ENCODE measurements at regions not wholly inside any gene's neighbourhood (a gene's known extent, or its start where the extent isn't known, plus 50 kb on each side); places are given as distances from the start of the nearest gene placed in this dataset.

DNA sequence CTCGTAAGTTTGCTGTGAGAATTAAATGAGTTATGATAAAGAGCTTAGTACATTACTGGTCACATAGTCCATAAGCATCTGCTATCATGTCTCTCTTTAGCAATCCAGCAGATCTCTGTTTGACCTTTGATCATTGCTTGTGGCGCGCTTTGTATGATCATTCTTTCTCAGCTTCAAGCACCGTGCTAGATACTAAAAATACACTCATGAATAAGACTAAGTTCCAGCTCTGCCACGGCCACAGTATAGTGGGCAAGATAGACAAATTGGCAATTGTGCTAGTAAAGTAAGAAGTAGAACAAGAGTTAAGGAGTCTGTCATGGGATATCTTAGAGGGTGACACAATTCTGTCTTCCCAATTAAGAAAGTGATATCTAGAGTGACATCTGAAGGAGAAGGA lies 75.2 kb upstream of the ADGRF1 start:
- no peak for DNase-seq (ENCODE audit: low read depth, low spot score)

GRCh38 chr6:47116606-47117005 lies 74.5 kb upstream of the ADGRF1 start:
- DNase-seq (ENCODE audit: low read depth, low spot score), result no peak

- DNase-seq (ENCODE audit: low read depth, low spot score), result no peak
Measured at GRCh38 chr6:47116086-47116485, 74.0 kb upstream of the ADGRF1 start.

GRCh38 chr6:47114460-47114859 lies 72.3 kb upstream of the ADGRF1 start:
- no peak for DNase-seq (ENCODE audit: low read depth, low spot score)

DNA sequence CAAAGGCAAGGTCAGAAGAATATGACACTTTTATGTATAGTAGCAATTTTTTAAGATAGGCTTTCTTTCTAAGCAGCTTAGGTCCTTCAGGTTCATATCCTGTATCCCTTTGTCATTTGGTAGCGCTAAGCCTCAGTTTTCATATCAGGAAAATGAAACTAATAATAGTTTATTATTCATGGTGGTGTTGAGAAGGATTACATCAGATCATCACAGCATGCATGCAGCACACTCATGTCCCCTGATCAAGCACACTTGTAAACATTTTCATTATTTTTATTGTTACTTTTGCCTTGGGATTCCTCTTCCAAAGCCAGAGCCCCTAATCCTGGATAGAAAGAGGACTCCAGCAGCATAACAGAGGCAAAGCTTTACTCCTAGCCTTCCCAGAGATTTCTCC lies 70.2 kb upstream of the ADGRF1 start:
- DNase-seq (ENCODE audit: low read depth, low spot score), result no peak

- DNase-seq (ENCODE audit: low read depth, low spot score), result no peak
Measured at GRCh38 chr6:47111685-47112084, 69.6 kb upstream of the ADGRF1 start.

DNA sequence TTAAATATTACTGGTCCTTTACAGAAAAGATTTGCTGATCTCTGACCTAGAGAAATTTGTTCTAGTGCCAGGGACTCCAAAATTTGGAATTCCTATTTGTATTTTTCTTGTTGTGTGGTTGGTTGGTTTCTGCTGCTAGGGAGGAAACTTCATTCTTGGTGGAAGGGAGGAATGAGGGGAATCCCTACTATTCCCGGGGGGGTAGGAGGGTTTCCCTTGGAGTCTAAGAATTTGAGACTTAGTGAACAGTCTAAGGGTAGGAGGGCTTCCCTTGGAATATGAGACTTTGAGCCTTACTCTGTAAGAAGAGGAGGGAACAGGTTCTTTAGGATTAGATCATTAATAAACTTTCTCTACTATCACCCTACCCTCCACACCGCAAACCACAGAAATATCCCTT lies 67.1 kb upstream of the ADGRF1 start:
- DNase-seq (ENCODE audit: low read depth, low spot score), result no peak

DNA sequence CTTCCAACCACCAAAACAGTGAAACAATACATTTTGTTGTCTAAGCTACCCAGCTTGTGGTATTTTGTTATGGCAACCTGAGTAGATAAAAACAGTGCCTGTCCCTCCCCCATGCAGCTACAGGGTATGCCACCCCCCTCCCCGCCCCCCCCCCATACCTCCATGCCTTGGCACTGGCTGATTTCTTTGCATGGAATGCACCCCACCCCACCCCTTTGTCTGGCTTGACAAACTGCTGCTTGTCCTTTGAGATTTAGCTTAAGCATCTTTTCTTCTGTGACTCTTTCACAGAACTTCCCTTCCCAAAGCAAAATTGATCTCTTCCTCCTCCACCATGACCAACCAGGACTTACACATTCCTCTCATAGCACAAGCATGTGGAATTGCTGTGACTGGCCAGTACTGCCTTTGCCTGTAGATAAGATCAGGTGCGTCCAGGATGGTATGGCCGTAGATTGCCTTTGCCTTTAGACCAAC lies 64.6 kb upstream of the ADGRF1 start:
- peak; percentile 86 for DNase-seq (ENCODE audit: low read depth, low spot score)

DNA sequence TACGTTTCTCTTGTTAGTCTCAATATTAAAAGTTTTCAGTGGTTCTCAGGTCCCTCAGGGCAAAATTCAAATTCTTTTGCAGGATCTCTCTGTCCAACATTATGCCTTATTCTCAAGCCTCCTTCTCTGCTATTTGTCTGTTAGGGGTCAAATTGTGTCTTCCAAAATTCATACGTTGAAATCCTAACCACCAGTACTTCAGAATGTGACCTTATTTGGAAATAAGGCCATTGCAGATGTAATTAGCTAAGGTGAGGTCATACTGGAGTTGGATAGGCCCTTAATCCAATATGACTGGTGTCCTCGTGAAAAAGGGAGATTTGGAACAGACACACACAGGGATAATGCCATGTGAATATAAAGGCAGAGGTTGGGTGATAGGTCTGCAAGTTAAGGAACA lies 64.1 kb upstream of the ADGRF1 start:
- DNase-seq (ENCODE audit: low read depth, low spot score), result no peak

GRCh38 chr6:47105469-47106178 lies 63.5 kb upstream of the ADGRF1 start:
- peak; percentile 82 for DNase-seq (ENCODE audit: low read depth, low spot score)

- DNase-seq (ENCODE audit: low read depth, low spot score), result no peak
Measured at GRCh38 chr6:47103931-47104330, 61.8 kb upstream of the ADGRF1 start.

DNA sequence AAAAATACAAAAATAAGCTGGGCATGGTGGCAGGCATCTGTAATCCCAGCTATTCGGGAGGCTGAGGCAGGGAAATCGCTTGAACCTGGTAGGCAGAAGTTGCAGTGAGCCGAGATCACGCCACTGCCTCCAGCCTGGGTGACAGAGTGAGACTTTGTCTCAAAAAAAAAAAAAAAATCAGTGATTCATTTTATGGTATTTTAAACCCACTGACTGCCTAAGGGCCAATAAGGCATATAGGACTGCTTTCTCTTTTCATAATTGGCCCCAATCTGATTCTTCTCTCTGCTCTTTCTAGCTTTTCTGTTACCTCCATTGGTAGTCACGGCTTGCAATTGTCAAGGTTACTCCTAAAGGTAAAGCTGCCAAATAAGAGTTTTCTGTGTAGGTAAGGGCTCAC lies 60.2 kb upstream of the ADGRF1 start:
- no peak for DNase-seq (ENCODE audit: low read depth, low spot score)

DNA sequence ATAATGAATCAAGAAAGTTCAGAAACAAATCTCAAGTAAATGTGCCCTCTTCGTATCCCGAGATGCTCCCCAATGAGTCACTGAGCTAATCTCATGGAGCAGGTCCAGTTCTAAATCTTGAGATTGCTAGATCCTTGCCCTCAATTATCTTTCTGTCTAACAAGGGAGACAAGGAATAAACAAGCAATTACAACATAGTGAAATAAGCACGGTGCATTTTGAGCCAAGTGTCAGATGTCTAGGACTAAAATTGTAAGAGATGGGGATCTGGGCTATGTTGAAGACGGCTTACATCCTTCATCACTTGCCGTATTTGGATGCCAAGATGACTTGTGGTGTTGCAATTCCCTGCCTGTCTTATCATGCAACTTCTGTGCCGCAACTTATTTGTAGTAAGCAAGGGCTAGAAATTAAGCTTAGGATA lies 56.5 kb upstream of the ADGRF1 start:
- DNase-seq (ENCODE audit: low read depth, low spot score), result no peak

DNA sequence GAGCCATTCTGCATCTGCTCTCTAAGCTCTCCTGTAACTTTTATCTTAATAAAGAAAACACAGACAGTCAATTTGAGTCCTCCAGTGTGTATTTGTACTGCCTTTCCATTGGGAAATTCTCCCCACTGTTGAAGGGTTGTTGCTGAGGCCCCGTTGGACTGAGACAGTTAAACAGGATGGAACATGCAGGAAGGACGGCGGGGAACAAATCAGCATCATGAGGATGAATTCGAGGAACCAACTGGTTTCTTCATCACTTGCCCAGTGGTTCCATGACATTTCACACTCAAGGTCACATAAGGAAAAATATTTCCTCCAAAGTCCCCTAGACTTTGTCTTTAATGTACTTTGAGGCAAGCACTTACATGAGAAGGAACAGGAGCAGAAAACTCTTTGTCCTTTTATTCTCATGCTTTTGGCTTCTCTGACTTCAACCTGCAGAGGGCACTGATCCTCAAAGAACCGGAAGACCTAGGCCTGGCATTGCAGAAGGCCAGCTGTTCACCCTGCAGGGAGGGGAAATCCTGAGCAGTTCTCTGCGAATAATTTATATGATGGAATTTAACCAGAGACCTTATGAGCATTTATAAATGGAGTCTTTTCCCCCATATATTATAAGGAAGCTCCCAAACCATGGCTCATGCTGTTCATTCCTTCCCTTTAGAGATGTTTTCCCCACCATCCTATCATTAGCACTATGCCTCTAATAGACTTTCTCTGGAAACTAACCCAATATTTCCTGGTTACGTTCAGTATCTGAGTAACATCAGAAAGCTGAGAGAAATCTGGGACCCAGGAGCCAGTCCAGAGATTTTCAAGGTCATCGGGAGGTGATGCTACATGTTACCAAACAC lies 55.2 kb upstream of the ADGRF1 start:
- DNase-seq (ENCODE audit: low read depth, low spot score), result peak; percentile 82

GRCh38 chr6:47096211-47096895 lies 54.2 kb upstream of the ADGRF1 start:
- DNase-seq (ENCODE audit: low read depth, low spot score), result no peak

GRCh38 chr6:47094241-47094925 lies 52.3 kb upstream of the ADGRF1 start:
- DNase-seq (ENCODE audit: low read depth, low spot score), result peak; percentile 87

DNA sequence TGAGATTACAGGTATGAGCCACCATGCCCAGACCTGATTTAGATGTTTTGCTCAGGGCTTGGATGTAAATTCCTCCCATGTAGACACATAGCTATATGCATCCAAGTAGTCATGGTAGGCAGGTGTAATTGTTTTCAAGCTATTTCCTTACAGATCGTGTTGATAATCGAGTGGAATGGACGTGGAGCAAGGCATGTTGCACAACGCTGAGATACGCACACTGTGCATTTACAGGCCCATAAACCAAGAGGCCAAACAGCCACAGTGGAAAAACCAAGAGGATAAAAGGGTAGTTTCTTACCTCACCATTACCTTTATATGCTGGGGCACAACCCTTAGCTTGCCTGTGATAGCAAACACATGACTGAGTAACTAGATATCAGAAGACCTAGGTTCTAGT lies 51.0 kb upstream of the ADGRF1 start:
- no peak for DNase-seq (ENCODE audit: low read depth, low spot score)

GRCh38 chr6:47091886-47092668 lies 49.9 kb upstream of the ADGRF1 start:
- no peak for DNase-seq (ENCODE audit: low read depth, low spot score)
